ENCODE measurements at regions not wholly inside any gene's neighbourhood (a gene's known extent, or its start where the extent isn't known, plus 50 kb on each side); places are given as distances from the start of the nearest gene placed in this dataset.

- TF ChIP-seq CTCF (IDR thresholded peaks at IDR 0.05) (no peak), REST (IDR thresholded peaks at IDR 0.05; ENCODE audit: insufficient read depth in 1 of 2, low read depth in 2 of 2, low read length in 1 of 2) (no peak), SIN3A (IDR thresholded peaks at IDR 0.05; ENCODE audit: borderline replicate concordance, insufficient read depth, low read depth, low read length) (no peak), TCF7L2 (IDR thresholded peaks at IDR 0.05; ENCODE audit: low read depth, low read length) (no peak)
Observed at GRCh38 chr21:32914424-32915039, 111.2 kb upstream of the OLIG2 start.

All from Panc1 (cell line).